Kidney (tissue), 13 donors: ENCODE measurements at regions not wholly inside any gene's neighbourhood (a gene's known extent, or its start where the extent isn't known, plus 50 kb on each side); places are given as distances from the start of the nearest gene placed in this dataset.

Experiments used
- DNase-seq, 5 donors: peaks; one replicate each; pipeline ENCODE4 v3.0.0-alpha.2; 2013 to 2020
- FAIRE-seq: peaks from 2 replicates; lab custom pipeline; 2012; peaks lifted over from hg19 to GRCh38; lab: Jason Lieb, UNC
- H3K27ac ChIP-seq, 2 donors: one replicate each; pipeline ENCODE4 v1.7.0; 2013; ENCODE audit warnings: low read depth in 2 of 2, low read length in 2 of 2, inconsistent platforms in 1 of 2
- H3K27me3 ChIP-seq: one replicate; pipeline ENCODE4 v1.7.1; 2013; ENCODE audit warnings: low read length, inconsistent platforms; ENCODE audit not compliant: control insufficient read depth, insufficient read depth
- H3K36me3 ChIP-seq, 3 donors: one replicate each; pipeline versions ENCODE4 v1.7.0 to v1.7.1; 2013; ENCODE audit warnings: low read length in 3 of 3, control low read depth in 1 of 3, inconsistent platforms in 1 of 3; ENCODE audit not compliant: insufficient read depth in 3 of 3, control insufficient read depth in 2 of 3
- H3K4me1 ChIP-seq, 3 donors: one replicate each; pipeline versions ENCODE4 v1.7.0 to v1.7.1; 2013; ENCODE audit warnings: low read length in 3 of 3, inconsistent platforms in 1 of 3, low read depth in 1 of 3; ENCODE audit not compliant: control insufficient read depth in 2 of 3, insufficient read depth in 2 of 3
- H3K4me3 ChIP-seq, 3 donors: one replicate each; pipeline versions ENCODE4 v1.7.0 to v1.8.1; 2013; ENCODE audit warnings: low read length in 3 of 3, control low read depth in 1 of 3, inconsistent platforms in 1 of 3
- H3K9ac ChIP-seq, 3 donors: one replicate each; pipeline versions ENCODE4 v1.7.0 to v1.7.1; 2013; ENCODE audit warnings: low read length in 3 of 3, control low read depth in 1 of 3, inconsistent platforms in 1 of 3
- H3K9me3 ChIP-seq, 3 donors: one replicate each; pipeline versions ENCODE4 v1.7.0 to v1.7.1; 2013; ENCODE audit warnings: low read length in 3 of 3, control low read depth in 1 of 3, inconsistent platforms in 1 of 3; ENCODE audit not compliant: control insufficient read depth in 2 of 3, insufficient read depth in 1 of 3
- intact Hi-C: fragments of 100-400 bp; cut with DNase I; formaldehyde crosslinking; loops from one replicate; pipeline ENCODE4 v1.11.1; 2022
- TF ChIP-seq, protein P1 (sequence below): IDR thresholded peaks from 3 replicates; pipeline ENCODE4 v1.5.1; 2012; ENCODE audit warnings: mild to moderate bottlenecking, moderate library complexity, borderline replicate concordance; ENCODE audit not compliant: insufficient read depth; ENCODE audit errors: extremely low read depth
- donor health status: control.
- donor health status: control.
- donor health status: control.
- donor health status: control.
- donor health status: control.
- donor health status: DM: yes; HTN: yes; CAD: no.
- donor health status: Normal renal cell carcinoma (clear cell type).

DNA sequence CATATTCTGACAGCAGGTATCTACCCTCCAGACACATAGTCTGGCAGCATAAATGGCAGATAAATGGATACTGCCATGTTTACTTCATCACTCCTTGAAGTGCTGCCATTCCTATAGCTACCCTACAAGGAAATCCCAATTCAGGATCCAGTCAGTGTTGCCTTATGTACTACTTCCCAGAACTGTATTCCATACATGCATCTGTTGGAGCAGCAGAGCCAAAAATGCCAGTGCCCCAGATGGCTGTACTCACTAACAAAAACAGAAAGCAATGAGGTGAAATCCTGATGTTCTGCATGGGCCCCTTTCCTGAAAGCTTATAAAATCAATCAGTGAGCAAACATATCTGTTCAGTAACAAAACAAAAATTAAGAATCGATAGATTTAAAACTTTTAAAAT, 490.0 kb upstream of the COX7C start:
- no peak for DNase-seq
- TF ChIP-seq, protein P1, sequence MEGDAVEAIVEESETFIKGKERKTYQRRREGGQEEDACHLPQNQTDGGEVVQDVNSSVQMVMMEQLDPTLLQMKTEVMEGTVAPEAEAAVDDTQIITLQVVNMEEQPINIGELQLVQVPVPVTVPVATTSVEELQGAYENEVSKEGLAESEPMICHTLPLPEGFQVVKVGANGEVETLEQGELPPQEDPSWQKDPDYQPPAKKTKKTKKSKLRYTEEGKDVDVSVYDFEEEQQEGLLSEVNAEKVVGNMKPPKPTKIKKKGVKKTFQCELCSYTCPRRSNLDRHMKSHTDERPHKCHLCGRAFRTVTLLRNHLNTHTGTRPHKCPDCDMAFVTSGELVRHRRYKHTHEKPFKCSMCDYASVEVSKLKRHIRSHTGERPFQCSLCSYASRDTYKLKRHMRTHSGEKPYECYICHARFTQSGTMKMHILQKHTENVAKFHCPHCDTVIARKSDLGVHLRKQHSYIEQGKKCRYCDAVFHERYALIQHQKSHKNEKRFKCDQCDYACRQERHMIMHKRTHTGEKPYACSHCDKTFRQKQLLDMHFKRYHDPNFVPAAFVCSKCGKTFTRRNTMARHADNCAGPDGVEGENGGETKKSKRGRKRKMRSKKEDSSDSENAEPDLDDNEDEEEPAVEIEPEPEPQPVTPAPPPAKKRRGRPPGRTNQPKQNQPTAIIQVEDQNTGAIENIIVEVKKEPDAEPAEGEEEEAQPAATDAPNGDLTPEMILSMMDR, result no peak
- H3K27me3 ChIP-seq, result no peaks in the 10 kb centered on the region
- no peak overlapping the region for H3K9ac ChIP-seq
- no peaks in the 10 kb centered on the region for H3K9me3 ChIP-seq
- H3K27ac ChIP-seq, result no peak overlapping the region
- no peaks in the 10 kb centered on the region for H3K4me1 ChIP-seq
- H3K36me3 ChIP-seq, result no peaks in the 10 kb centered on the region
- H3K4me3 ChIP-seq, result no peak overlapping the region
- FAIRE-seq, result no peak
- intact Hi-C loops, result no loop called here

DNA sequence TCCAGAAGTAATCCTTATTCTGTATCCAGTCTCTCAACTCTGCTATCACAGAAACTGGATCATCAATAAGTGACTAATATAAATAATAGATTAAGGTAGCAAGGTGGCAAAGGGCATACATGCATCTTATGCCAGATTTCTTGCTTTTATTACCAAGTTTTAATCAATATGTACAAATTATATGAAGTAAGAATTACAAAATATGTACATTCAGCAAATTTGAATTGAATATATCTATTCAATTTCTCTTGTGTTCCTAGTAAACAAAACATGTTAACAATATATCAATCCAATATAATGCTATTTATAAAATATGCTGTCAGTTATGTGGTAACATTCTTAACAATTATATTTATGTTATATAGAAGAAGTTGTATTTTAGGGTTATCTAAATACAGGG, 488.7 kb upstream of the COX7C start:
- H3K9ac ChIP-seq, result no peak overlapping the region
- no peak for DNase-seq
- H3K4me3 ChIP-seq, result no peak overlapping the region
- no peak for FAIRE-seq
- no peaks in the 10 kb centered on the region for H3K4me1 ChIP-seq
- TF ChIP-seq, protein P1, result no peak
- no peak overlapping the region for H3K27ac ChIP-seq
- no peaks in the 10 kb centered on the region for H3K27me3 ChIP-seq
- H3K9me3 ChIP-seq, result no peaks in the 10 kb centered on the region
- H3K36me3 ChIP-seq, result no peaks in the 10 kb centered on the region
- intact Hi-C loops, result no loop called here

DNA sequence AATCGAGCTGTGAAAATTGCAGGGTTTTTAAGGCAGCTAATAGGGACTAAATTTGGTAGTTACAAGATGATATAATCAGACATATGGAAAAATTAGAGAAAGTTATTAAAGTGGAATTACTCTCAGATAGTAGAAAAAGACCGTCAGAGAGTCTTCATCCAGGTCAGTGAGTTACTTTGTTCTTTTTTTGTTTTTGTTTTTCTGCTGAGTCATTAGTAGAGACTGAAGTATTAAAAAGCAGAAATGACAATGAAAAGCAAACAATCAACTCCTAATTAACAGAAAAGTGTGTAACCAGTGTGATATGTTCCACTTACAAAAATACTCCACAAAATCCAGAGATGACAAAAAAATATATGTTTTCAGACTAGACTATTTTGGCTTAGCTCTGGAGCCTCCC, 480.4 kb upstream of the COX7C start:
- DNase-seq (no peak), FAIRE-seq (no peak)
- Histone ChIP-seq H3K36me3 (no peaks in the 10 kb centered on the region), H3K9me3 (no peaks in the 10 kb centered on the region), H3K4me1 (no peaks in the 10 kb centered on the region), H3K27me3 (no peaks in the 10 kb centered on the region), H3K4me3 (no peak overlapping the region), H3K9ac (no peak overlapping the region), H3K27ac (no peak overlapping the region)
- TF ChIP-seq, protein P1, result no peak
- intact Hi-C loops, result no loop called here

DNA sequence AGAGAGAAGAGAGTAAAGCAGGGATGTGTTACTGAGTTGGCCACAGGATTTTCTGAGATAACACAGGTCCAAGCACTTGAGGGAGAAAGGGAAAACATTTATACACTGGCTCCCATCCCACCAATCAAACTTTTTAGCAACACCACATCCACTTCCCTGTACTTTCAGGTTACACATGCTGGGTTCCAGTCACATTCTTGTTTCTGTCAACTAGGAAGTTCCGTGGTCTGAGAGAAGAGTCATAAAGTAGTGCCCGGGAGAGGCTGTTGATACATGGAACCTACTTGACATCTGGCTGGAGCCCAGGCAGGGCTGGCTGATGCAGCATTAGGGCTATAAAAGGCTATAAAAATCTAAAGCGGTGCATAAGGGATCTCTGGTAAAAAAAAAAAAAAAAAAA, 473.9 kb upstream of the COX7C start:
- TF ChIP-seq, protein P1, result no peak
- intact Hi-C loops, result no loop called here
- no peaks in the 10 kb centered on the region for H3K9me3 ChIP-seq
- H3K36me3 ChIP-seq, result no peaks in the 10 kb centered on the region
- no peaks in the 10 kb centered on the region for H3K4me1 ChIP-seq
- FAIRE-seq (no peak), DNase-seq (no peak)
- no peak overlapping the region for H3K9ac ChIP-seq
- no peak overlapping the region for H3K4me3 ChIP-seq
- no peaks in the 10 kb centered on the region for H3K27me3 ChIP-seq
- no peak overlapping the region for H3K27ac ChIP-seq
